ENCODE measurements at regions not wholly inside any gene's neighbourhood (a gene's known extent, or its start where the extent isn't known, plus 50 kb on each side); places are given as distances from the start of the nearest gene placed in this dataset.
A peak's percentile ranks its signal among the peaks of the same experiment; 100 is the strongest.

GRCh38 chr4:187929024-187929423 is 66.5 kb upstream of the ZFP42 start:
- CTCF ChIA-PET (ENCODE audit: low intra/inter-chr PET ratio, low total read pairs), result interaction anchor here (0.7 to 2.0 kb wide), 3 partner anchors 444 to 1273 kb away, joined by 3 to 7 read pairs (median 4); no protein-coding TSS in a partner anchor
- Histone ChIP-seq H3K4me1 (ENCODE audit: insufficient read depth, low read length) (no peaks in the 10 kb centered on the region), H2AFZ (ENCODE audit: low read length) (no peak overlapping the region), H3K9me3 (ENCODE audit: low read length) (no peaks in the 10 kb centered on the region), H3K4me2 (ENCODE audit: low read depth, low read length) (no peak overlapping the region), H3K79me2 (ENCODE audit: insufficient read depth, low read length) (no peaks in the 10 kb centered on the region), H3K4me3 (replicated peaks in 1 of 3; ENCODE audit: insufficient read depth in 1 of 3, low read depth in 2 of 3, low read length in 3 of 3) (no peak overlapping the region), H3K9ac (ENCODE audit: insufficient read depth, low read depth, low read length) (no peak overlapping the region), H3K27ac (ENCODE audit: extremely low read length, insufficient read depth, low read length) (no peak overlapping the region), H4K20me1 (ENCODE audit: insufficient read depth, low read length) (no peaks in the 10 kb centered on the region), H3K27me3 (ENCODE audit: control insufficient read depth in 1 of 2, insufficient read depth in 2 of 2, low read length in 2 of 2) (no peaks in the 10 kb centered on the region), H3K36me3 (replicated peaks in 1 of 2; ENCODE audit: control insufficient read depth in 1 of 2, insufficient read depth in 2 of 2, low read length in 2 of 2) (no peaks in the 10 kb centered on the region)
- BruUV-seq (replicated peaks), result no TSS peak
- in situ Hi-C loops (cut with HindIII; ENCODE audit: extremely low pct_ligation_motif_present, low pct_unique_long_range_greater_than_20kb) (no loop called here), intact Hi-C loops (cut with micrococcal nuclease; ENCODE audit: unreplicated experiment) (no loop called here)
- peak; percentile 75 for ATAC-seq
- POLR2A ChIA-PET, result no interaction called here
- WGBS (ENCODE audit: low lambda C conversion rate), result 0% methylated on average over 3 of the region's 7 CpGs
- FAIRE-seq, result no peak
- DNase-seq (ENCODE audit: low spot score), result no peak
- TF ChIP-seq, protein P1, sequence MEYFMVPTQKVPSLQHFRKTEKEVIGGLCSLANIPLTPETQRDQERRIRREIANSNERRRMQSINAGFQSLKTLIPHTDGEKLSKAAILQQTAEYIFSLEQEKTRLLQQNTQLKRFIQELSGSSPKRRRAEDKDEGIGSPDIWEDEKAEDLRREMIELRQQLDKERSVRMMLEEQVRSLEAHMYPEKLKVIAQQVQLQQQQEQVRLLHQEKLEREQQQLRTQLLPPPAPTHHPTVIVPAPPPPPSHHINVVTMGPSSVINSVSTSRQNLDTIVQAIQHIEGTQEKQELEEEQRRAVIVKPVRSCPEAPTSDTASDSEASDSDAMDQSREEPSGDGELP (IDR thresholded peaks at IDR 0.05; ENCODE audit: borderline replicate concordance, low read depth), result peak; percentile 43; the same call in 1 of the 2 replicates
- TF ChIP-seq ZFP37 (CRISPR knock-in tag; IDR thresholded peaks at IDR 0.05; ENCODE audit: borderline replicate concordance), result no peak
- peak; percentile 55; the same call in 1 of the 2 replicates for TF ChIP-seq SMC3 (IDR thresholded peaks at IDR 0.05; ENCODE audit: low read length)
- TF ChIP-seq FLYWCH1 (CRISPR knock-in tag; IDR thresholded peaks at IDR 0.05), result no peak
- TF ChIP-seq ZFP91 (CRISPR knock-in tag; IDR thresholded peaks at IDR 0.05; ENCODE audit: borderline replicate concordance), result no peak
- no peak for TF ChIP-seq ZNF879 (CRISPR knock-in tag; IDR thresholded peaks at IDR 0.05)
- no peak for TF ChIP-seq ATF1 (CRISPR knock-in tag; IDR thresholded peaks at IDR 0.05)
- TF ChIP-seq ZNF30 (CRISPR knock-in tag; IDR thresholded peaks at IDR 0.05), result no peak
- TF ChIP-seq STAG1 (CRISPR knock-in tag; IDR thresholded peaks at IDR 0.05), result peak; percentile 46
- no peak for TF ChIP-seq ZXDC (CRISPR knock-in tag; IDR thresholded peaks at IDR 0.05)
- peak; percentile 55 for TF ChIP-seq CTCF (CRISPR knock-in tag; IDR thresholded peaks at IDR 0.05)
